Middle frontal gyrus (tissue), 1 donor: ENCODE measurements at regions not wholly inside any gene's neighbourhood (a gene's known extent, or its start where the extent isn't known, plus 50 kb on each side); places are given as distances from the start of the nearest gene placed in this dataset.

Experiments used
- DNase-seq: peaks from one replicate; pipeline ENCODE4 v3.0.0-alpha.2; 2015; ENCODE audit warnings: low spot score; ENCODE audit errors: extremely low spot score

DNA sequence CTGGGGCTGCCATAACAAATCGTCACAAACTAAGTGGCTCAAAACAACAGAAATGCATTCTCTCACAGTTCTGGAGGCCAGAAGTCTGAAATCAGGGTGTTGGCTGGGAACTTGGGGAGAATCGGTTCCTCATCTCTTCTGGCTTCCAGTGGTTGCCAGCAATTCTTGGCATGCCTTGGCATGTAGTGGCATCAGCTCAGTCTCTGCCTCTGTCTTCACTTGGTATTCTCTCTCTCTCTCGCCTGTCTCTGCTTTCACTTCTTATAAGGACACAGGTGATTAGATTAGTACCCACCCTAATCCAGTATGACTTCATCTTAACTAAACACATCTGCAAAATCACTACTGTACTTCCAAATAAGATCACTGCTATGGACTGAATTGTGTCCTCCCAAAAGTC is 695.4 kb upstream of the ID2 start:
- DNase-seq: no peak

DNA sequence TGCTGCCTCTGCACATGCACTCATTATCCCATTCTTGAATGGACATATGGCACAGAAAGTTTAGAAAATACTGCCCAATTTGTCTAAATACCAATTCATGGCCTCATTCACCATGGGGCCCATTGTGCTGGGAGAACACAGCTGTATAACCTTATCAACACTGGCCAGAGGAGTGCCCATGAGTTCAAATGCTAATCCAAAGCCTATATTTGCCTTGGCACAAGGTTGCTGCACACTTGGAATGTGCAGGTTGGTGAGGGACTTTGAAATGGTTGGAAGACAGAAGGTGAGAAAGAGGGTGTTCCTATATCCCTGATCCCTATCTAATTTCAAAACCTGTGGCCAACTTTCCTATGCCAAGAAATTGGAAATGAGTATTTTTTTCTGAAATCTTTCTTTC is 693.9 kb upstream of the ID2 start:
- DNase-seq: no peak

DNA sequence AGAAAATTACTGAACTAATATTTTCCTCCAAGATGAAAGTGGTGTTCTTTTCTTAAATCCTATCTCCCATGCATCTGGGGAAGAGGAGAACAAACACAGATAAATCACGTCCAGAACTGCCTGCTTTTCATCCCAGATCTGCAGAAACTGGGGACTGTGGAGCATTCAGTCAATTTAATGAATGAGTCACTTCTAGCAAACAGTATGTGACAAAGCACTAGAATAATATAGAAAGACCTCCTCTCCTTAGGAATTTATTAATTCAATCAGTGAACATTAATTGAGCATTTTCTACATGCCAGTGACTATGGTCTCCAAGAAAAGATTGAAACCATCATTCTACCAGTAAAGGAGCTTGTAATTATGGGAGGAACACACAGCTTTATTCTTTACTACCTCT is 693.4 kb upstream of the ID2 start:
- DNase-seq: no peak

DNA sequence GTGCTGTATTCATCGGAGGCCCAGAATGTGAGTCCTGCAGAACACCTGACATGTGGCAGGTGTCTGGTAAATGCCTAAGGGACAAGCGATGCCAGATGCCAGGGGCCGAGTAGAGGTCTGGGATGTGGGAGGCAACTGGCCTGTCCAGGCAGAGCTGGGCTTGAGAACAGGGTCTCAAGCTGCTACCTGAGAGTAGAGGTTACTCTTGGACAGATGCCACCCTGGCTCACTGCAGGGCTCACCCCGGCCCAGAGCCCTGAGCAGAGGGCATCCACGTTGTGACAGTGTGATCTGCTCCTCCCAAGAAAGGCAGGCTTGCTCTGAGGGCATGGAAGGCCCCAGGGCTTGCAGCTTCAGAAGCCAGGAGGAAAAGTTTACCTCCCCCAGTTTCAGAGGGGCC is 692.0 kb upstream of the ID2 start:
- DNase-seq: no peak

DNA sequence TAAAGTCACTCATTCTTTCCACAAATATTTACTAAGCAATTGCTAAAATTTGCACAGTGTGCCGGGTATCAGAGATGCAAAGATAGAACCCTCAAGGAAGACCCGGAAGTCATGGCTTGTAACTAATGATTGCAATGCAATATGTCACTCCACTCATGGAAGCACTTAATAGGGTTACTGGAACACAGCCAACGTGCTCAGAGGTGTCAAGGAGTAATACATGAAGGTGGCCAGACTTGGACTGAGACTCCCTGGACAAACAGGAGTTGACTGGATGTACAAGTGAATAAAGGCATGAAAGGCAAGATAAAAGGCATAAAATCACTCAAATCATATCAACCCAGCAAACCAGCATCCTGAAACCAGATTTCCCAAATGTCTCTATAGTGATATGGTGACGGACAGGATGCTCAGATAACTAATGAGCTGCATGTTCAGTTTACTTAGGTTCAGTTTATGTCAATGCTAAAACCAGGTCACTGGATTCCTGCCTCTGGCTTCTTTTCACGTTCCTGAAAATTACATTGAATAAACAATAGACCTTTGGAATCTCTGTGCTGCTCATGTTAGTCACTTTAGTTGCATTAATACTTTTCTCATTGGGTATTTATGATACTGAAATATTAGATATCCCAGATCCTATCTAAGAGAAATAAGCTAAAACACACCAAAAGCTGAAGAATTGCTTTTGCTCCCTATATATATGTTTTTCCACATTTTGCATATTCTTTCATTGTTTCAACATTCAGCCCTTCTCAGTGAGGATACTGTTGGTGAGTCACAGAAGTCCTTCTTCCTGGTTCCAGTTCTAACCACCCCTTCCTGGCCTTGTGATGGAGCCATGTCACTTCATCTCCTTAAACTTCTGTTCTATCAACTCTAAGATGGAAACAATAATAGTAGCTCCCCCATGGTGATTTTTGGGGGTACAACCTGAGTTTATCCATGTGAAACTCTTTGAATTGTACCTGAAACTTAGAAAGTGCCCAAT is 688.9 kb upstream of the ID2 start:
- DNase-seq: no peak

DNA sequence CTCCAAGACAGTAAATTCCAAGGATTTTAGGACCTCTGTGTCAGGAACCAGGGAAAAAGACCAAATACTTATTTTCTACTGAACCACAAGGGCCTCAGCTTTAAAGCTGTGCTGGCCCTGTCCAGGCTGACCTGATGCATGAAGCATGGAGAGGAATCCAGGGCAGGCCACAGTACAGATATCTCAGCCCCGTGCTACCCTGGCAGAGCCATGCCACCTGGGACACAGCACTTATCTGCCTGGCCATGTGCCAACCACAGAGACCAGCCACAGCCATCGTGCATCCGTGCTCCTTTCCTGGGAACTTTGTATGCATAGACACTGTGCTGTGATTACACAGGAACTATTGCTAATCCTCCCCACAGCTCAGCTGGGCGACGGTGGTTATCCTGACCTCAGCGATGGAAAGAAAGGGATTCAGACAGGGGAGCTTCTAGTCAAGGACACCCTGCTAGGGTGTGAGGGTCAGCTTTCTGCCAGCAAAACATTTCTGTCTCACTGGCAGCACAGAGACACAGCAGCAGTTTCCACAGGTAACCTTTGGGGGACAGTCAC is 687.4 kb upstream of the ID2 start:
- no peak for DNase-seq

DNA sequence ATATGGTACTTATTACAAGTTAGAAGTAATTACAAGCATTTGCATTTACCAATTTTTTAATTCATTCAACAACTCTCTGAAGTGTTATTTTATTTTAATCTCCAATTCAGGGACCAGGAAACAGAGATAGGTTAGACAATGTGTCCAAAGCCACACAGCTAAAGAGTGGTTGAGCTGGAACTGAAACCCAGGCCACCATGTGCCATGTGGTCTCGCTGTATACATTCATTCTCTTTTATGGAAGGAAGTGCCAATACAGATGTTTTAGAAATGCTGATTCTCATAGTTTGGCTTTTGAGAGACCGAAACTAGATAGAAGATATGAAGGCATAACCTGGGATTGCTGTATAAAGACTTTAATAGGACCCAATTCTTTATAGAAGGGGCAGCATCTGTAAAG is 684.6 kb upstream of the ID2 start:
- no peak for DNase-seq

DNA sequence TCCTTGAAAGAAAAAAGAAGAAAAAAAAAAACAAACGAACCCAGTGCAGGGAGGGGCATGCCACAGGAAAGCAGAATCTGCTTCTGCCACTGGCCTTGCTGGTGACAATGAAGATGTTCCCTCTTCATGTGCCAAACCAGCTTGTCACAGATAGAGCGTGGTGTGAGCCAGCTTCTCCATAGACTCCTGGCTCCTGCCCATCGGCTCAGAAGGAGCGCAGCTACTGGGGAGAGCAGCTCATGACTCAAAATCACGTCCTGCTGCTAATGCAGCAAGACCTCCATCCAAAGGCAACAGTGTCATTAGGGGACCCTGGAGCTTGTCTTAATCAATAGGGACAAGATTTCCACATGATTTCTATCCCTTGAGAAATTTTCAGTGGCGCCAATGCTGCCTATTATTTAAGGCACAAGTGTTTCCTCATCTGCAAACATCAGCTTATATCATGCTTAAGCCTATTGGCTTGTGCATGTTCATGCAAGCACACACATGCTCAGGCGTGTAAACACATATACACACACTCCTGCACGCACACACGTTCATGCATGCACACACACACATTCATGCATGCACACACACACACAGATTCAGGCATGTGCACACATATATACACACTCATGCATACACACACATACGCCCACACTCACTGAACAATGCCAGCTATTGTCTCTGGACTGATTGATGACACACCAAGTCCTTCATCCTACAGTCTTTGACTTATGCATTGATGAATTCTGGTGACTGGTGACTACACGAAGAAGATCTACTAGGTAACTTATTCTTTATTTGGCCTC is 682.0 kb upstream of the ID2 start:
- no peak for DNase-seq

DNA sequence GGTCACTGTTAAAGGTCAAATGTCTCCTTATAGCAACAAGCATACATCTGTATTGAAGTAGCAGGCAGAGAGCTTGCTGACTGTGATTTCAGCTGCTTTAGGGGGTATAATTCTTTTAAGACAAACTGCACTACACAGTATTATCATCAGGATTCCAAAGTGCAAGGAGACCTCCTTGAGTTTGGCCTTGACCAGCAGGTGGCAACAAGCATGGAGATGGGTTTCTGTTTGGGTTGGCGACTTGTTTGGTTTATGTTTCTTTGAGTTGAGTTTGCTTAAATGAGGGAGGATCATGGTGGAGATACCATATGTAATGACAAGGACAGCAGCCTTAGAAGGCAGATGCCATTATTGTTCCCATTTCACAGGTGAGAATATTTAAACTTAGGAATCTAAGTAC is 681.0 kb upstream of the ID2 start:
- no peak for DNase-seq

DNA sequence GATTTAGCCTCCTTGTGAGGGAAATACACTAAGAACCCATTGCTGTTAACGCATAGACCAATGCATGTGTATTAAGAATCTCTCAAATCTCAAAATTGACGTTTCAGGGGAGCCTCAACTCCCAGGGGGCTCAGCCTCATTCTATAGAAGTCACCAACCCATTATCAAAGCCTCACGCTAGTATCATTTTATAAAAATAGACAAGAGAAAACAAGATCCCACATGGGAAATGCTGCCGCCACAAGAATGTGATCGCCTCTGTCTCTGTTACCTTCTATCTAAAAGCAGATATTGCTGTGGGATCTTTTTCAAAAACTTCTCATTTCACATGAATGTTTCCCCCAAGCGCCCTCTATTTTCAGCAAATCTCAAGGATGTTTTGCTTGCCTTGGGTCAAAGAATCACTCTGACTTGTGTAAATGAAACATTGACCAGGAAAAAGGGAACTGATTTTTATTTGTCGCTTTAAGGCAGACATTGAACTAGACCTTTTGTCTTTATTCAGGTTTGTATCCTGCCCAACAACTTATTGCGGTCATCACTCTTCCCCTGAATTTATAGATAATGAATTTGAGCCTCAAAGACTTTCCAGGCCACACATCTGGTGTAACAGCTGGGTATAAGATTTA is 679.0 kb upstream of the ID2 start:
- DNase-seq: no peak

DNA sequence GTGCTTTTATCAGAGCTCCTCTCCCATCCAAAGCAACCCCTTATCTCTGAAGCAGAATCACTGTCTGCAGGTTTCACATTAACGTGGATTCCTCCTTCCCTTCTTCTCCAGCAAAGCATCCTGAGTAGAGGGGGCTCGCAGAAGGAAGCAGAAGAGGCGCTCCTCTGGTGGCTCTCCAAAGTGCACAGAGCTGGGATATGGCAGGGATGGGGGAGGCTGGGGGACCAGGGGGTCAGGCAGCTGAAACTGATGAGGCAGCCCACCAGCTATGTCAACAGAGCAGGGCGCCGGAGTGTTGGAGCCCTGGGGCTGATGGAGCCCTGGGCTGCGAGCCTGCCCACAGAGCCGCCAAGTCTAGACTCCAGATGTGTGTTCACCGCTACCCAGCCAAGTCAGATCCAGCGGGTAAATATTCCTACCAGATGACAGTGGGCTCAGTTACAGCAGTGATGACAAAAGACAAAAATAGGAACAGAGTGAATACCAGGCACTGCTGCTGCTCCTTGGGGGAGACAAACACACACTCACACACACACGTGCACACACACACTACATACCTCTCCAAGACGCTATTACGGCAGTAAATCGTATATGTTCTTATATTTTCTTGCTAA is 678.3 kb upstream of the ID2 start:
- DNase-seq: no peak

DNA sequence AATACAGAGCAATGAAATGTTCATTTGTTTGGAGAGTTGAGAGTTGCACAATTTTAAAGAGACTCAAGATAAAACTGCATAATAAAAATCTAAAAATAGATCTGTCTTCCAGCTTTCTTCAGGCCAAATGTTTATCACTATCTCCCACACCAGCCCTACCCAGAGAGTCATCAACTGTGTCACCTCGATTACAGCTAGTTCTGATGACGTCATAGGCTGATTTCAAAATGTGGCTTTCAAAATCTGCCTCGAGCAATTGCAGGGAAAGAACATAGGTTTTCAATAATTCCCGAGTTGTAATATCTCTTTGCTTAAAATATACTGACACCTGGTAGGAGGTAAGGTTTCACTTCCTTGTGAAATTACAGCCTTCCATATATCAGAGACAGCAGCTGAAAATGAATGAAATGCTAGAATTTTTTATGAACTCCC is 677.6 kb upstream of the ID2 start:
- DNase-seq: peak; percentile 6

DNA sequence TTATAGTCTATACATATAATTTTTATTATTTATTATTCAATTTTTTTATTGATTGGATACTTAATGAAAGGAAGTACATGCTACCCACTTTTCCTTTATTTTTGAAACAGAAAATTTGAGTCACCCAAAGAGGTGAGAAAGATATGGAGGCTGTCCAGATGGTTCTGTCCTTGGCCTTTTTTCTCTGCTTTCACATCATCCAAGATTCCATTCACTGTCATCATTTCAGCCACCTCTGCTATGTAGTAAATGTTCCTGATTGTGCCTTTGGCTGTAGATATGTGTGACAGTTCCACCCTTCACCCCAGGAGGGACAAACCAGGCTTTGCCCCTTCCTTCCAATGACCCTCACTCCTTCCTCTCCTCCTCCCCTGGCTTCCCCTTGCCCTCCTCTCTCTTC is 675.7 kb upstream of the ID2 start:
- no peak for DNase-seq

DNA sequence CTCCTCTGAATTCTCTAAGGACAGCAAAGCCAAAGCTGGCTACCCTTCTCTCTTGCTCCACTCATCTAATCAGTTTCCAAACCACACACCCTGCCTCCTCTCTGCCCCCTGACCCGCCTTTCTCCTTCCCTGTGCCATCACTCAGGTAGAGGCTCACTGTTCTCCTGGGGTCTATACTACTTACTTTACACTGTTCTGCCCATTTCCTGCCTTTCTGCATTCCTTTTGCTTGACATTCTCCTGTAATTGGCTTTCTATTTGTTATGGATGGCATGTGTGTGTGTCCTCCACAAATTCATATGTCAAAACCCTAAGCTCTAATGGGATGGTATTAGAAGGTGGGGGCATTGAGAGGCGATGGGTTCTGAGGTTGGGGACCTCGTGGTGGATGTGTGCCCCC is 675.2 kb upstream of the ID2 start:
- DNase-seq: no peak

DNA sequence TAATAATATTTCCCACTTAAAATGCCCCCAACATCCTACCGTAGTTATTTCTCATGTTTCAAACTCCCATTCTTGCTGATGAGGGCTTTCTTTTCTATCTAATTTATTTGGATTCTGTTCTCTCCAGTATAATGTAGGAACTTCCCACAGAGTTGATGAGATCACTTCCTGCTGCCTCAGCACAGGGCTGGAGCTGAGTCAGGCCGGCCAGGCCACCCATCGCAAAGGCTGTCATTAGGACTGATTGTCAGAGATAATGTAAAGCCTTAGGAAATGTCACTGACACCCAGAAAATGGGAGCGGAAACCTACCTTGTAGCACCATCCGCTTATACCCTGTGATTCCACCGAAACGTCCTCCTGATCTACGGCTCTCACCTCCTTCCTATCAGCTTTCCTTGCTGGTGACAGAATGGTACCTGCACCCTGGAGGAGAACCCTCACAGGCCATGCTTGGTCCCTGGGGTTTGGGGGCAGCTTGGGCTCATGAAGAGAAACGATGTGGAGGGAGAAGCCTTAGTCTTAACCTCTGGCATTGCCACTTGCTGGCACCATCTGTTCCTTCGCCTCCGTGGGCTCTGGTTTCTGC is 672.8 kb upstream of the ID2 start:
- no peak for DNase-seq

DNA sequence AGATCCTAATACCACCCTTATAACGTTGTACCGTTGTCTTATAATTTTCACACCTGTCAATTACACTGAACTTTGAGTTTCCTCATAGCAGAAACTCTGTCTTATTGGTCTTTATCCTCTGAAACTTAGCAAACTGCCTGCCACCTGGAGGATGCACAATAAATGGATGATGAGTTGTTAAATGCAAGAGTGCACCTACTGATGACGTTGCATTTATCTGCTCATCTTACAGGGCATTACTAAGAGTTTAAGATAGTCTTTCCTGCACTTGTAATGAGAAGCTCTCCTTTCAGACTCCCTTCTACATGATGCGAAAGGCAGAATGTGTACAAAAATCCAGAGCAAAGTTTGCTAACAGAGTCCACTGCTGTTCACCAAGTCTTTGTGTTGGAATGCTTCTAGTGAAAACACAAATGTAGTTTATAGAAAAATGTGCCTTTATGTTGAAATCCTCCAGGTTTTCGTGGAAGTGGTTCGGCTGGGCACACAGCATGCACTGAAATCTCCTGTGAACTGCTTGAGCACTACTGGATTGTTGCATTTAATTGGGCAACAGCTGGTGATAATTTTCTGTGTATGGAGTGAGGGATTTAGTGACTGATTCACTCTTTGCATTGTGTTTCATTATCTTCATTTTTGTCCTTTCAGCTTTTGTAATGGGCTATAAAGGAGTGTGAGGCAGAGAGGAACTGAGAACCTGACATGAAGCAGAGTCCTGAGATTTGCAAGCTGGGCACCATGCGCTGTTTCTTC is 665.8 kb upstream of the ID2 start:
- DNase-seq: no peak

DNA sequence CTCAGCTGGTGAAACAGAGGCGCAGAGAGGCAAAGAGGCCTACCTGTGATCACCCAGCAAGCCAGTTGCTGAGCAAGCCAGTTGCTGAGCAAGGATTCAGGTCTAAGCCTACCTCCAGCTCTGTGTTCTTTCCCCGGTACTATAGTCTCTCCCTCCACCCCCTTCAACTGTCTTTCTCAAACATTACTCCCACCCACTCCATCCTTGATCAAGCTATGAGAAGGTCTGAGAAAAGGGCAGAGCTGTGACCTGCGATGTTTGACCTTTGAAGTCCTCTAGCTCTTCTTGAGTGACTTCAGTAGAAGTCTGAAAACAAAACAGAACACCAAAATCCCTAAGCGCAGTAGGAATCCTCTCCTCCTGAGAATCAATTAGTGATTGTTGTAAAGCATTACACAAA is 665.2 kb upstream of the ID2 start:
- DNase-seq: no peak

DNA sequence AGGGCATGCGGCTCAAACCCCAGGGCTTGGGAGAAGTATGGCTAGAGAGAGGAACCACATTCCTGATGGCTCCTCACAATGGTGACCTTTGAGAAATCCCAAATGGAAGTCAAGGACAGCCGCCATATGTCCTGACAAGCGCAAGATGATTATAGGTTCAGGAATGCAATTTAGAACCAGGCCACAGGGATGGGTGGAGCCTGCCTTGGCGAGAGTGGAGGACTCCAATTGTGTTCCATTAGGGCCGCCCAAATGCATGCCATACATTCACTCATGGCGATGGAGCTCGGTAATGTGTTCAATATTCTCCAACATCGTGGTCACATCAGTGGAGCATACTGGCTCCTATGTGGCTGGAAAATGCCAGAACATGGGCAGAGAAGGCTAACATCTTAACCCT is 662.9 kb upstream of the ID2 start:
- DNase-seq: no peak

DNA sequence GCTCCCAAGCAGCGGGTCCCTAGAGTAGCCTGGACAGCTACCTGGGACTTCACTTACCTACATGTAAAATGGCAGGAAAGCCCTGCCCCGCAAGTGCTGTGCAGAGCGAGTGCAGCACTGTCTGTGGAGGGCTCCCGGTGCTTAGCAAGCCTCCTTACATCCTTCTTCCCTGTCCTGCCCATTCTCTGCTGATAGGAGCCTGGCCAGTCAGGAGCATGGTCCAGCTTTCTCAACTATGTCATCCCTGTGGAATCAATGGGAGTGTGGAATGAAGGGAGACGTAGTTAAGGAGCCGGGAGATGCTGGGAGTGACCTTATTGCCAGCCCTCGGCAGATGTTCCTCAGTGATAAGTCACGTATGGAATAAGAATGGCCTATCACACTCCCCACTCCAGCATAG is 661.9 kb upstream of the ID2 start:
- no peak for DNase-seq

DNA sequence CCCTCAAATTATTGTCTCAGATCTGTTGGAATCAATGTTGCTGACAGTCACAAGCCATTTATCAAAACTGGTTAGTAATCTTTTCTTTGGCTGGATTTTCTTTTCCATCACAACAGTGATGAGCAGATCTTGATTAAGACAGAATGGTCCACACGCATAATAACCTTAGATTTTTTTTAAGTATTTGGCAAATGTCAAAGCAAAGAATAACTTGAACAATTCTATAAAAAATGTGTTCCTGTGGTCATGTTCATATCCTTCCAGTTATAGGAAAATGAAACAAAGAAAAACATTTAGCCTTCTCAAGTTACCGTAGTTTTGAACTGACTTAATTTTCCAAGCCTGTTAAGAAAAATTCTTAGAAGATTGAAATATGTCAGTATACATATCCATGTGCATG is 659.9 kb upstream of the ID2 start:
- DNase-seq: no peak
